GM23248 (cell line): ENCODE measurements at regions not wholly inside any gene's neighbourhood (a gene's known extent, or its start where the extent isn't known, plus 50 kb on each side); places are given as distances from the start of the nearest gene placed in this dataset.
"Not testable (repeated sequence)": the region's sequence is repeated elsewhere in the genome, so short reads cannot be mapped to it uniquely, and the experiment has no call there.

ENCODE experiments used
- DNase-seq: peaks from one replicate; pipeline ENCODE4 v3.0.0-alpha.2; 2015
- H2AFZ ChIP-seq: fragments of 200-600 bp; sonication (generic); 2 replicates; pipeline ENCODE4 v1.6.1; 2016; ENCODE audit warnings: antibody characterized with exemption
- H3F3A ChIP-seq: fragments of 200-600 bp; sonication (generic); 2 replicates; pipeline ENCODE4 v1.6.1; 2016; ENCODE audit warnings: mild to moderate bottlenecking, antibody characterized with exemption, mixed run types; ENCODE audit not compliant: insufficient read depth
- H3K27ac ChIP-seq: fragments of 200-600 bp; sonication (generic); 2 replicates; pipeline ENCODE4 v1.5.1; 2016; ENCODE audit warnings: mild to moderate bottlenecking
- H3K27me3 ChIP-seq: fragments of 200-600 bp; sonication (generic); replicated peaks from 2 replicates; pipeline ENCODE4 v1.6.1; 2016; ENCODE audit warnings: mild to moderate bottlenecking; ENCODE audit not compliant: insufficient read depth
- H3K36me3 ChIP-seq: fragments of 200-600 bp; sonication (generic); 2 replicates; pipeline ENCODE4 v1.6.1; 2016; ENCODE audit warnings: low read depth, mild to moderate bottlenecking
- H3K4me1 ChIP-seq: fragments of 200-600 bp; sonication (generic); 2 replicates; pipeline ENCODE4 v1.6.1; 2016; ENCODE audit warnings: mild to moderate bottlenecking; ENCODE audit not compliant: insufficient read depth
- H3K4me2 ChIP-seq: fragments of 200-600 bp; sonication (generic); one replicate; pipeline ENCODE4 v1.6.1; 2016; ENCODE audit warnings: mild to moderate bottlenecking; ENCODE audit not compliant: unreplicated experiment
- H3K4me3 ChIP-seq: fragments of 200-600 bp; sonication (generic); 2 replicates; pipeline ENCODE4 v1.5.1; 2016; ENCODE audit warnings: mild to moderate bottlenecking
- H3K79me2 ChIP-seq: fragments of 200-600 bp; sonication (generic); 2 replicates; pipeline ENCODE4 v1.6.1; 2016; ENCODE audit warnings: mild to moderate bottlenecking; ENCODE audit not compliant: insufficient read depth
- H3K9ac ChIP-seq: fragments of 200-600 bp; sonication (generic); 2 replicates; pipeline ENCODE4 v1.6.1; 2016; ENCODE audit warnings: mild to moderate bottlenecking
- H3K9me2 ChIP-seq: fragments of 200-600 bp; sonication (generic); 2 replicates; pipeline ENCODE4 v1.6.1; 2016; ENCODE audit warnings: mixed run types, mild to moderate bottlenecking, moderate library complexity; ENCODE audit not compliant: insufficient read depth
- H3K9me3 ChIP-seq: fragments of 200-600 bp; sonication (generic); one replicate; pipeline ENCODE4 v1.6.1; 2017; ENCODE audit warnings: low read depth
- H4K20me1 ChIP-seq: fragments of 200-600 bp; sonication (generic); 2 replicates; pipeline ENCODE4 v1.6.0; 2016; ENCODE audit not compliant: insufficient read depth
- EZH2 ChIP-seq: fragments of 200-600 bp; sonication (generic); IDR thresholded peaks from 2 replicates; pipeline ENCODE4 v1.6.1; 2018; ENCODE audit warnings: antibody characterized with exemption, mild to moderate bottlenecking; ENCODE audit not compliant: insufficient read depth, poor library complexity, severe bottlenecking
- EZH2phosphoT487 ChIP-seq: fragments of 200-600 bp; sonication (generic); IDR thresholded peaks from 2 replicates; pipeline ENCODE4 v1.6.1; 2018; ENCODE audit warnings: antibody characterized with exemption, moderate library complexity, mild to moderate bottlenecking, low read depth; ENCODE audit not compliant: insufficient read depth
- WGBS, 2 experiments: methylation state at CpG; one replicate each; pipeline ENCODE4 v1.1.6; 2015 to 2017; ENCODE audit warnings: low lambda C conversion rate in 2 of 2, low coverage in 1 of 2; ENCODE audit errors: missing lambda C conversion rate in 2 of 2; 5-methylcytosine and 5-hydroxymethylcytosine counted together
- in situ Hi-C: fragments of 300-500 bp; cut with MboI; formaldehyde crosslinking; loops from 2 replicates; pipeline ENCODE4 v1.15.0; 2020

GRCh38 chr9:88835038-88835466, 156.2 kb upstream of the S1PR3 start:
- no peaks in the 10 kb centered on the region for H3K79me2 ChIP-seq
- H3K27ac ChIP-seq: no peak overlapping the region
- peak; percentile 52 for DNase-seq
- peaks cover 11% of the 10 kb centered on the region for H3F3A ChIP-seq
- no peak overlapping the region for H3K9ac ChIP-seq
- no peaks in the 10 kb centered on the region for H3K9me2 ChIP-seq
- in situ Hi-C loops: no loop called here
- WGBS, 2 experiments: 33 to 37% methylated on average over 1 of the region's 1 CpG
- H3K36me3 ChIP-seq: no peaks in the 10 kb centered on the region
- no peaks in the 10 kb centered on the region for H3K27me3 ChIP-seq
- no peak overlapping the region for H2AFZ ChIP-seq
- no peak overlapping the region for H3K4me3 ChIP-seq
- no peaks in the 10 kb centered on the region for H3K9me3 ChIP-seq
- TF ChIP-seq EZH2phosphoT487 (peak; percentile 94), EZH2 (no peak)
- H3K4me2 ChIP-seq: no peak overlapping the region
- H4K20me1 ChIP-seq: no peaks in the 10 kb centered on the region
- H3K4me1 ChIP-seq: peaks cover 16% of the 10 kb centered on the region

- H3K79me2 ChIP-seq: no peaks in the 10 kb centered on the region
- 89 to 91% methylated on average over 3 of the region's 3 CpGs for WGBS, 2 experiments
- peaks cover 11% of the 10 kb centered on the region for H3F3A ChIP-seq
- H2AFZ ChIP-seq: no peak overlapping the region
- H3K4me1 ChIP-seq: peaks cover 16% of the 10 kb centered on the region
- in situ Hi-C loops: no loop called here
- H3K9me2 ChIP-seq: no peaks in the 10 kb centered on the region
- no peak overlapping the region for H3K27ac ChIP-seq
- no peak overlapping the region for H3K9ac ChIP-seq
- DNase-seq: no peak
- no peak overlapping the region for H3K4me2 ChIP-seq
- no peaks in the 10 kb centered on the region for H3K36me3 ChIP-seq
- no peaks in the 10 kb centered on the region for H4K20me1 ChIP-seq
- no peak overlapping the region for H3K4me3 ChIP-seq
- no peak for TF ChIP-seq EZH2phosphoT487
- TF ChIP-seq EZH2: no peak
- no peaks in the 10 kb centered on the region for H3K9me3 ChIP-seq
- no peaks in the 10 kb centered on the region for H3K27me3 ChIP-seq
Observed at GRCh38 chr9:88835772-88836171, 155.5 kb upstream of the S1PR3 start.

- Histone ChIP-seq H3K9ac (no peak overlapping the region), H4K20me1 (no peaks in the 10 kb centered on the region), H3K27ac (no peak overlapping the region), H3K9me3 (no peaks in the 10 kb centered on the region), H3K79me2 (no peaks in the 10 kb centered on the region), H3K27me3 (no peaks in the 10 kb centered on the region), H3K4me3 (no peak overlapping the region), H3F3A (peaks cover 11% of the 10 kb centered on the region), H3K4me1 (peaks cover 16% of the 10 kb centered on the region), H2AFZ (no peak overlapping the region), H3K4me2 (no peak overlapping the region), H3K36me3 (no peaks in the 10 kb centered on the region), H3K9me2 (no peaks in the 10 kb centered on the region)
- WGBS, 2 experiments: 26 to 40% methylated on average over 2 of the region's 2 CpGs
- no peak for TF ChIP-seq EZH2phosphoT487
- TF ChIP-seq EZH2: no peak
- in situ Hi-C loops: no loop called here
- no peak for DNase-seq
Observed at GRCh38 chr9:88837731-88838130, 153.5 kb upstream of the S1PR3 start.

- H3K9ac ChIP-seq, in situ Hi-C loops, H3K9me2 ChIP-seq, H3K4me2 ChIP-seq, H3K36me3 ChIP-seq, DNase-seq, H4K20me1 ChIP-seq, H3K4me3 ChIP-seq, H3K79me2 ChIP-seq, H3K27ac ChIP-seq, H2AFZ ChIP-seq, H3K9me3 ChIP-seq, H3K27me3 ChIP-seq: not testable (repeated sequence)
- Histone ChIP-seq H3F3A (peaks cover 16% of the 10 kb centered on the region), H3K4me1 (peaks cover 13% of the 10 kb centered on the region)
- WGBS, 2 experiments: 74 to 81% methylated on average over 6 of the region's 6 CpGs
Observed at GRCh38 chr9:88849878-88850277, 141.4 kb upstream of the S1PR3 start.

- Histone ChIP-seq H3K27me3 (no peaks in the 10 kb centered on the region), H3K4me2 (peak overlapping the region; percentile 24), H3K27ac (peak overlapping the region; percentile 34), H4K20me1 (no peaks in the 10 kb centered on the region), H3K9ac (no peak overlapping the region), H3K4me3 (no peak overlapping the region), H3F3A (peaks cover 16% of the 10 kb centered on the region), H3K4me1 (peaks cover 13% of the 10 kb centered on the region), H3K9me3 (no peaks in the 10 kb centered on the region), H3K79me2 (no peaks in the 10 kb centered on the region), H3K36me3 (no peaks in the 10 kb centered on the region), H2AFZ (no peak overlapping the region), H3K9me2 (no peaks in the 10 kb centered on the region; the same call in 1 of the 2 replicates)
- peak; percentile 94 for DNase-seq
- TF ChIP-seq EZH2 (no peak), EZH2phosphoT487 (no peak)
- 0% methylated on average over 1 of the region's 1 CpG for WGBS, 2 experiments
- in situ Hi-C loops: no loop called here
Observed at GRCh38 chr9:88852794-88853193, 138.5 kb upstream of the S1PR3 start.
